ENCODE measurements at regions not wholly inside any gene's neighbourhood (a gene's known extent, or its start where the extent isn't known, plus 50 kb on each side); places are given as distances from the start of the nearest gene placed in this dataset.
"Not testable (repeated sequence)": the region's sequence is repeated elsewhere in the genome, so short reads cannot be mapped to it uniquely, and the experiment has no call there.

GRCh38 chr2:2495606-2496005, 164.5 kb upstream of the MYT1L start:
- no peak for DNase-seq (ENCODE audit: extremely low read depth, low read depth)

- DNase-seq (ENCODE audit: extremely low read depth, low read depth): no peak
These were observed 162.4 kb upstream of the MYT1L start for GRCh38 chr2:2493496-2493895.

- no peak for DNase-seq (ENCODE audit: extremely low read depth, low read depth)
These were observed 161.7 kb upstream of the MYT1L start for GRCh38 chr2:2492800-2493199.

- DNase-seq (ENCODE audit: extremely low read depth, low read depth): no peak
These were observed 160.9 kb upstream of the MYT1L start for GRCh38 chr2:2491964-2492363.

GRCh38 chr2:2484301-2484700, 153.2 kb upstream of the MYT1L start:
- no peak for DNase-seq (ENCODE audit: extremely low read depth, low read depth)

GRCh38 chr2:2482851-2483250, 151.8 kb upstream of the MYT1L start:
- DNase-seq (ENCODE audit: extremely low read depth, low read depth): no peak

- no peak for DNase-seq (ENCODE audit: extremely low read depth, low read depth)
These were observed 141.8 kb upstream of the MYT1L start for GRCh38 chr2:2472881-2473280.

- no peak for DNase-seq (ENCODE audit: extremely low read depth, low read depth)
These were observed 141.0 kb upstream of the MYT1L start for GRCh38 chr2:2472044-2472443.

- DNase-seq (ENCODE audit: extremely low read depth, low read depth): no peak
These were observed 135.5 kb upstream of the MYT1L start for GRCh38 chr2:2466534-2466933.

- DNase-seq (ENCODE audit: extremely low read depth, low read depth): no peak
These were observed 133.6 kb upstream of the MYT1L start for GRCh38 chr2:2464643-2465042.

GRCh38 chr2:2464094-2464493, 133.0 kb upstream of the MYT1L start:
- no peak for DNase-seq (ENCODE audit: extremely low read depth, low read depth)

- DNase-seq (ENCODE audit: extremely low read depth, low read depth): no peak
These were observed 125.6 kb upstream of the MYT1L start for GRCh38 chr2:2456721-2457120.

- DNase-seq (ENCODE audit: extremely low read depth, low read depth): no peak
These were observed 124.1 kb upstream of the MYT1L start for GRCh38 chr2:2455151-2455550.

- no peak for DNase-seq (ENCODE audit: extremely low read depth, low read depth)
These were observed 121.9 kb upstream of the MYT1L start for GRCh38 chr2:2452961-2453360.

GRCh38 chr2:2451275-2451674, 120.2 kb upstream of the MYT1L start:
- not testable (repeated sequence) for DNase-seq (ENCODE audit: extremely low read depth, low read depth)

- no peak for DNase-seq (ENCODE audit: extremely low read depth, low read depth)
These were observed 117.1 kb upstream of the MYT1L start for GRCh38 chr2:2448178-2448577.

- no peak for DNase-seq (ENCODE audit: extremely low read depth, low read depth)
These were observed 91.5 kb upstream of the MYT1L start for GRCh38 chr2:2422621-2423020.

- no peak for DNase-seq (ENCODE audit: extremely low read depth, low read depth)
These were observed 82.5 kb upstream of the MYT1L start for GRCh38 chr2:2413525-2413924.

- DNase-seq (ENCODE audit: extremely low read depth, low read depth): no peak
These were observed 79.9 kb upstream of the MYT1L start for GRCh38 chr2:2410987-2411386.

GRCh38 chr2:2409481-2409880, 78.4 kb upstream of the MYT1L start:
- no peak for DNase-seq (ENCODE audit: extremely low read depth, low read depth)

- no peak for DNase-seq (ENCODE audit: extremely low read depth, low read depth)
These were observed 74.7 kb upstream of the MYT1L start for GRCh38 chr2:2405780-2406179.

- DNase-seq (ENCODE audit: extremely low read depth, low read depth): no peak
These were observed 69.4 kb upstream of the MYT1L start for GRCh38 chr2:2400286-2401038.

- DNase-seq (ENCODE audit: extremely low read depth, low read depth): no peak
These were observed 68.3 kb upstream of the MYT1L start for GRCh38 chr2:2399396-2399795.
